CD4-positive, alpha-beta T cell (primary cell): ENCODE measurements at regions not wholly inside any gene's neighbourhood (a gene's known extent, or its start where the extent isn't known, plus 50 kb on each side); places are given as distances from the start of the nearest gene placed in this dataset.

Experiments used
- ATAC-seq: fragments of 200-7000 bp; cut with Tn5 transposase; one replicate; pipeline ENCODE4 v1.10.0; 2022; ENCODE audit warnings: mild to moderate bottlenecking; ENCODE audit not compliant: poor library complexity
- CTCF ChIA-PET: fragments of 350-600 bp; sonication (Branson Sonifier 250); formaldehyde crosslinking; loops from one replicate; lab custom pipeline; 2021; ENCODE audit warnings: antibody characterized with exemption, inconsistent platforms; lab: Charles Lee
- POLR2A ChIA-PET: fragments of 350-600 bp; sonication (Branson Sonifier 250); formaldehyde crosslinking; loops from one replicate; lab custom pipeline; 2021; ENCODE audit warnings: antibody characterized with exemption, inconsistent platforms; lab: Charles Lee
- DNase-seq, 14 experiments: peaks; one replicate each; pipeline ENCODE4 v3.0.0-alpha.2; 2013 to 2020; ENCODE audit warnings: mixed read lengths in 2 of 14
- H3K27ac ChIP-seq, 2 donors: one replicate each; pipeline versions ENCODE4 v1.5.1 to v1.7.0; 2013; ENCODE audit warnings: low read length in 2 of 2, low read depth in 1 of 2, mild to moderate bottlenecking in 1 of 2
- H3K27me3 ChIP-seq, 2 experiments: 1 replicate in 1 of 2; 2 replicates in 1 of 2; pipeline versions ENCODE4 v1.6.1 to v1.7.0; 2013; ENCODE audit warnings: low read length in 2 of 2, control low read depth in 1 of 2, mild to moderate bottlenecking in 1 of 2, moderate library complexity in 1 of 2; ENCODE audit not compliant: insufficient read depth in 2 of 2, control insufficient read depth in 1 of 2
- H3K36me3 ChIP-seq: one replicate; pipeline ENCODE4 v1.6.1; 2013; ENCODE audit warnings: low read length, control low read depth; ENCODE audit not compliant: insufficient read depth
- H3K4me1 ChIP-seq: one replicate; pipeline ENCODE4 v1.6.1; 2013; ENCODE audit warnings: low read length, control low read depth; ENCODE audit not compliant: insufficient read depth
- H3K4me3 ChIP-seq: one replicate; pipeline ENCODE4 v1.5.1; 2013; ENCODE audit warnings: mild to moderate bottlenecking, low read length, moderate library complexity
- H3K9me3 ChIP-seq, 2 experiments: 1 replicate in 1 of 2; 2 replicates in 1 of 2; pipeline versions ENCODE4 v1.6.1 to v1.7.0; 2013; ENCODE audit warnings: low read length in 2 of 2, mild to moderate bottlenecking in 2 of 2, control low read depth in 1 of 2, moderate library complexity in 1 of 2; ENCODE audit not compliant: control insufficient read depth in 1 of 2, insufficient read depth in 1 of 2
- H3K27ac Mint-ChIP-seq: one replicate; pipeline ENCODE4 v1.8.0; 2020; ENCODE audit warnings: mixed read lengths
- H3K27me3 Mint-ChIP-seq: one replicate; pipeline ENCODE4 v1.8.0; 2021; ENCODE audit warnings: mixed read lengths
- H3K36me3 Mint-ChIP-seq: one replicate; pipeline ENCODE4 v1.8.0; 2021; ENCODE audit warnings: low read depth, mixed read lengths
- H3K4me1 Mint-ChIP-seq: one replicate; pipeline ENCODE4 v1.8.0; 2021; ENCODE audit warnings: low read depth, mixed read lengths
- H3K4me3 Mint-ChIP-seq: one replicate; pipeline ENCODE4 v1.8.0; 2020; ENCODE audit warnings: mild to moderate bottlenecking, mixed read lengths
- H3K9me3 Mint-ChIP-seq: one replicate; pipeline ENCODE4 v1.8.0; 2020; ENCODE audit warnings: mixed read lengths
- CTCF ChIP-seq: fragments of 200-600 bp; IDR thresholded peaks from one replicate; pipeline ENCODE4 v1.8.0; 2022; ENCODE audit warnings: antibody characterized with exemption, mild to moderate bottlenecking
- intact Hi-C, 2 experiments: fragments of 100-400 bp; cut with DNase I in 1 of 2; cut with micrococcal nuclease in 1 of 2; formaldehyde crosslinking; loops; one replicate each; pipeline versions ENCODE4 v1.15.1 to v1.9.0; 2023 to 2025; cut with DNase I, micrococcal nuclease

- CTCF ChIA-PET: interaction anchor here (2.6 kb wide), 1 partner anchor 284 kb away, joined by 8 read pairs; no protein-coding TSS in a partner anchor
- H3K4me3 Mint-ChIP-seq: no peak overlapping the region
Observed at GRCh38 chr4:184548316-184548647, 73.9 kb upstream of the IRF2 start.

GRCh38 chr4:184544788-184545409, 70.5 kb upstream of the IRF2 start:
- Histone ChIP-seq H3K9me3 (no peaks in the 10 kb centered on the region), H3K36me3 (no peaks in the 10 kb centered on the region), H3K27ac (no peak overlapping the region), H3K27me3 (no peaks in the 10 kb centered on the region), H3K4me1 (no peaks in the 10 kb centered on the region), H3K4me3 (no peak overlapping the region)
- ChIA-PET CTCF (interaction anchor here (1.0 kb wide), 1 partner anchor 284 kb away, joined by 3 read pairs; no protein-coding TSS in a partner anchor), POLR2A (no interaction called here)
- DNase-seq (no peak), ATAC-seq (no peak)
- H3K4me3 Mint-ChIP-seq: no peak overlapping the region
- H3K9me3 Mint-ChIP-seq: no peaks in the 10 kb centered on the region
- intact Hi-C loops: no loop called here
- no peaks in the 10 kb centered on the region for H3K36me3 Mint-ChIP-seq
- peaks cover 7% of the 10 kb centered on the region for H3K4me1 Mint-ChIP-seq
- TF ChIP-seq CTCF: no peak
- no peaks in the 10 kb centered on the region for H3K27me3 Mint-ChIP-seq
- H3K27ac Mint-ChIP-seq: no peak overlapping the region

More at GRCh38 chr4:184548316-184548647, 73.9 kb upstream of the IRF2 start:
- Mint-ChIP-seq H3K9me3 (no peaks in the 10 kb centered on the region), H3K4me1 (peaks cover 7% of the 10 kb centered on the region), H3K36me3 (no peaks in the 10 kb centered on the region), H3K27ac (no peak overlapping the region), H3K27me3 (no peaks in the 10 kb centered on the region)
- H3K36me3 ChIP-seq: no peaks in the 10 kb centered on the region
- TF ChIP-seq CTCF: no peak
- POLR2A ChIA-PET: no interaction called here
- no peaks in the 10 kb centered on the region for H3K9me3 ChIP-seq
- DNase-seq (no peak), ATAC-seq (no peak)
- intact Hi-C loops: no loop called here
- no peaks in the 10 kb centered on the region for H3K27me3 ChIP-seq
- no peak overlapping the region for H3K27ac ChIP-seq
- no peaks in the 10 kb centered on the region for H3K4me1 ChIP-seq
- H3K4me3 ChIP-seq: no peak overlapping the region

DNA sequence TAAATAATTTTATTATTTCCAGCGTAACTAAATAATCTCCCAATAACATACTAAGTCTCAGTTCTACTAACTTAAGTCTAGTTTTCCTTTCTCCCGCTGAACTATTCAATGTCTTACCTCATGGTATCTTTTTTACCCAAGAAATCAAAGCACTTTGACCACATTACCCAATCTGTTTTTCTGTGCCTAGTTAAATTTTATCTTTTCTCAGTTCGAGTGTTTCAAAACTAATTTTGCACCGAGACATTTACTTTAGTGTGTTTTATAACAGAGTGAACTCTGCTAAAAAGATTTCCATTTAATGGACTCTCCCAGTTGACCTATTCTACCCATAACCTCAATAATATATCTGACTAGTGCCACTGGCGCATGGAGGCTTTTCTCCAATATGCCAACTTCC, 67.6 kb upstream of the IRF2 start:
- H3K27ac ChIP-seq: no peak overlapping the region
- intact Hi-C loops: no loop called here
- H3K27me3 ChIP-seq: no peaks in the 10 kb centered on the region
- Mint-ChIP-seq H3K4me1 (peaks cover 16% of the 10 kb centered on the region), H3K36me3 (peaks cover 12% of the 10 kb centered on the region), H3K9me3 (no peaks in the 10 kb centered on the region), H3K4me3 (no peak overlapping the region), H3K27me3 (no peaks in the 10 kb centered on the region), H3K27ac (no peak overlapping the region)
- DNase-seq (no peak), ATAC-seq (no peak)
- ChIA-PET POLR2A (no interaction called here), CTCF (interaction anchor here (0.9 kb wide), 1 partner anchor 278 kb away, joined by 4 read pairs; no protein-coding TSS in a partner anchor)
- TF ChIP-seq CTCF: no peak
- H3K4me3 ChIP-seq: no peak overlapping the region
- H3K4me1 ChIP-seq: peaks cover under 1% of the 10 kb centered on the region
- no peaks in the 10 kb centered on the region for H3K36me3 ChIP-seq
- H3K9me3 ChIP-seq: no peaks in the 10 kb centered on the region
